SK-N-SH (cell line): ENCODE measurements at regions not wholly inside any gene's neighbourhood (a gene's known extent, or its start where the extent isn't known, plus 50 kb on each side); places are given as distances from the start of the nearest gene placed in this dataset.

Experiments
- CTCF ChIA-PET: fragments of 300-600, 350-600 bp; formaldehyde crosslinking; extraction: SDS; loops from one replicate; lab custom pipeline; 2021; lab: Yijun Ruan, JAX
- POLR2A ChIA-PET: fragments of 350-600 bp; sonication (Branson Sonifier 250); formaldehyde crosslinking; extraction: SDS; loops from one replicate; lab custom pipeline; 2020; ENCODE audit warnings: antibody characterized with exemption, inconsistent platforms; lab: Yijun Ruan, JAX
- DNase-seq: peaks from one replicate; pipeline ENCODE4 v3.0.0; 2012
- H2AFZ ChIP-seq: fragments of 200-600 bp; sonication (generic); 2 replicates; pipeline ENCODE4 v1.8.1; 2016; ENCODE audit warnings: antibody characterized with exemption, mild to moderate bottlenecking, low read depth
- H3F3A ChIP-seq: fragments of 200-600 bp; sonication (generic); replicated peaks from 2 replicates; pipeline ENCODE3; 2016; ENCODE audit warnings: antibody characterized with exemption, mild to moderate bottlenecking; ENCODE audit not compliant: insufficient read depth
- H3K27ac ChIP-seq, 2 experiments: fragments of 200-500 bp in 1 of 2; fragments of 200-600 bp in 1 of 2; sonication (Bioruptor generic) in 1 of 2; sonication (generic), shearing (Covaris generic) in 1 of 2; 2 replicates each; pipeline versions ENCODE4 v1.5.1 to v1.6.1; 2014 to 2016; ENCODE audit warnings: low read depth in 2 of 2, inconsistent platforms in 1 of 2, low read length in 1 of 2, mild to moderate bottlenecking in 1 of 2, mixed read lengths in 1 of 2
- H3K27me3 ChIP-seq: fragments of 200-600 bp; sonication (generic), shearing (Covaris generic); 2 replicates; pipeline ENCODE4 v1.6.1; 2016; ENCODE audit warnings: mixed run types; ENCODE audit not compliant: insufficient read depth
- H3K36me3 ChIP-seq, 2 experiments: fragments of 200-500 bp in 1 of 2; fragments of 200-600 bp in 1 of 2; sonication (Bioruptor generic) in 1 of 2; sonication (generic) in 1 of 2; replicated peaks in 1 of 2; 2 replicates each; pipeline versions ENCODE3 to v1.5.1; 2014 to 2016; ENCODE audit warnings: low read length in 1 of 2, mild to moderate bottlenecking in 1 of 2; ENCODE audit not compliant: insufficient read depth in 2 of 2, control insufficient read depth in 1 of 2
- H3K4me1 ChIP-seq, 2 experiments: fragments of 200-500 bp in 1 of 2; fragments of 200-600 bp in 1 of 2; sonication (Bioruptor generic) in 1 of 2; sonication (generic), shearing (Covaris generic) in 1 of 2; 2 replicates each; pipeline versions ENCODE4 v1.5.1 to v1.6.1; 2014 to 2016; ENCODE audit warnings: low read depth in 1 of 2, low read length in 1 of 2, mixed run types in 1 of 2; ENCODE audit not compliant: insufficient read depth in 2 of 2, control insufficient read depth in 1 of 2
- H3K4me2 ChIP-seq: fragments of 200-600 bp; sonication (generic), shearing (Covaris generic); 2 replicates; pipeline ENCODE4 v1.6.1; 2017; ENCODE audit warnings: mixed run types
- H3K4me3 ChIP-seq, 2 experiments: fragments of 200-500 bp in 1 of 2; fragments of 200-600 bp in 1 of 2; sonication (Bioruptor generic) in 1 of 2; sonication (generic), shearing (Covaris generic) in 1 of 2; 2 replicates each; pipeline versions ENCODE4 v1.5.1 to v1.8.1; 2014 to 2016; ENCODE audit warnings: low read depth in 2 of 2, inconsistent platforms in 1 of 2, low read length in 1 of 2, mild to moderate bottlenecking in 1 of 2, mixed read lengths in 1 of 2, moderate library complexity in 1 of 2
- H3K79me2 ChIP-seq: fragments of 200-600 bp; sonication (generic); 2 replicates; pipeline ENCODE4 v1.8.1; 2017; ENCODE audit warnings: mild to moderate bottlenecking; ENCODE audit not compliant: insufficient read depth
- H3K9ac ChIP-seq: fragments of 200-600 bp; sonication (generic); 2 replicates; pipeline ENCODE4 v1.6.1; 2017; ENCODE audit warnings: mixed run types
- H3K9me2 ChIP-seq: fragments of 200-600 bp; sonication (generic); 2 replicates; pipeline ENCODE4 v1.6.1; 2017; ENCODE audit warnings: mixed run types
- H3K9me3 ChIP-seq: fragments of 200-600 bp; sonication (generic); 2 replicates; pipeline ENCODE4 v1.6.1; 2017; ENCODE audit warnings: mixed run types, mild to moderate bottlenecking, moderate library complexity
- H4K20me1 ChIP-seq: fragments of 200-600 bp; sonication (generic); 2 replicates; pipeline ENCODE4 v1.6.1; 2017; ENCODE audit warnings: mild to moderate bottlenecking, mixed run types; ENCODE audit not compliant: insufficient read depth
- CHD2 ChIP-seq: fragments of 150-350 bp; IDR thresholded peaks from 2 replicates; pipeline ENCODE4 v1.6.1; 2018; ENCODE audit warnings: low read length; ENCODE audit not compliant: partially characterized antibody
- FOXJ3 ChIP-seq: sonication (generic); formaldehyde crosslinking; IDR thresholded peaks from 2 replicates; pipeline ENCODE4 v1.5.1; 2020; ENCODE audit warnings: mild to moderate bottlenecking, missing genetic modification reagents
- MXI1 ChIP-seq: IDR thresholded peaks from 2 replicates; pipeline ENCODE4 v1.6.1; 2012; ENCODE audit warnings: mild to moderate bottlenecking, low read depth, low read length, improper control_type of control experiment
- NFIC ChIP-seq: IDR thresholded peaks from 2 replicates; pipeline ENCODE4 v1.4.0; 2012; ENCODE audit warnings: borderline replicate concordance
- RAD21 ChIP-seq: IDR thresholded peaks from 2 replicates; pipeline ENCODE4 v1.6.1; 2012; ENCODE audit warnings: mild to moderate bottlenecking, low read length
- RFX5 ChIP-seq: IDR thresholded peaks from 2 replicates; pipeline ENCODE4 v1.6.1; 2012; ENCODE audit warnings: mild to moderate bottlenecking, improper control_type of control experiment, low read length
- RXRA ChIP-seq: IDR thresholded peaks from 2 replicates; pipeline ENCODE4 v1.4.0; 2012; ENCODE audit warnings: low read depth, mild to moderate bottlenecking, borderline replicate concordance
- SMC3 ChIP-seq: IDR thresholded peaks from 2 replicates; pipeline ENCODE4 v1.6.1; 2012; ENCODE audit warnings: low read depth, low read length, improper control_type of control experiment
- WGBS: methylation state at CpG from one replicate; pipeline ENCODE4 v1.1.6; 2017; ENCODE audit warnings: low lambda C conversion rate; 5-methylcytosine and 5-hydroxymethylcytosine counted together
- TF ChIP-seq, protein P1 (sequence below): IDR thresholded peaks from 2 replicates; pipeline ENCODE4 v1.4.0; 2012; ENCODE audit warnings: low read depth, borderline replicate concordance
- TF ChIP-seq, protein P2 (sequence below): fragments of 150-350 bp; IDR thresholded peaks from 2 replicates; pipeline ENCODE4 v1.6.1; 2016; ENCODE audit warnings: mild to moderate bottlenecking, low read depth, low read length
- TF ChIP-seq, protein P3 (sequence below): IDR thresholded peaks from 2 replicates; pipeline ENCODE4; 2012
- TF ChIP-seq, protein P4 (sequence below): fragments of 150-350 bp; IDR thresholded peaks from 2 replicates; pipeline ENCODE4 v1.6.1; 2017; ENCODE audit warnings: antibody characterized with exemption, low read length, low read depth, borderline replicate concordance
- TF ChIP-seq, protein P5 (sequence below): IDR thresholded peaks from 2 replicates; pipeline ENCODE4 v1.4.0; 2012; ENCODE audit warnings: low read depth
- TF ChIP-seq, protein P6 (sequence below): IDR thresholded peaks from 2 replicates; pipeline ENCODE4 v1.6.1; 2012; ENCODE audit warnings: mild to moderate bottlenecking, low read depth, low read length, moderate library complexity
- TF ChIP-seq, protein P7 (sequence below): fragments of 200-600 bp; sonication (generic); IDR thresholded peaks from 2 replicates; pipeline ENCODE4 v1.6.1; 2017; ENCODE audit warnings: antibody characterized with exemption, mild to moderate bottlenecking, moderate library complexity

DNA sequence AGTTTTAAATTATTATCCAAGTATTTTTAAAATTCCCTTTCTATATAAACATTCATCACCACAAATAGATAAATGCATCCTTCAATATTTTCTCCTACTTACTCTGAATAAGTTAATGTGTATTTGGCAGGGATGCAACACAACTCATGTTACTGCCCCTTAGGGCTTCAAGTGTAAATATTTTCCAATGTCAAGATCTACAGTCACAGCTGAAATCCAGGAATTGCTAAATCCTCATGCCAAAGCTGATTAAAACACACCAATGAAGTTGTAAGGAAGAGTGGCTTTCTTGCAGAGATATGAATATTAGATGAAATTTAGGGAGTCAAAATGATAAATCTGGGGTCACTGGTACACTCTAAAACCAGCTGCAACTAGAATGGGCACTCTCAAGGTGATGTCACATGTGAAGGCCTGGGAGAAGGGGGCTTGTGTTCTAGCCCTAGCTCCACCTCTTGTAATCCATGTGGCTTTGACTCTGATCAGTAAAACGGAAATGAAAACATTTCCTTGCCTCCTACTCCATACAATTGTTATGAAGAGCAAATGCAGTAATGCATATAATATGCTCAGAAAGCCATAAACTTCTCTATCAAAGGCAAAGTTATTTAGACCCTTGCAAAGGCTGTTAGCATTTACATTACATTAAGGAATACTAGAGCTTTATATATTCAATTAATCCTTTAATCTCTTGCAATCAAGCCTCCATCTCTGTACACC is 228.1 kb upstream of the NFE2L3 start:
- no peaks in the 10 kb centered on the region for H3K36me3 ChIP-seq
- no peak for DNase-seq
- no peak overlapping the region for H2AFZ ChIP-seq
- H3K4me1 ChIP-seq, result no peaks in the 10 kb centered on the region; a peak in 1 of 4 replicates
- no peaks in the 10 kb centered on the region for H3K79me2 ChIP-seq
- no peaks in the 10 kb centered on the region for H3K27me3 ChIP-seq
- CTCF ChIA-PET, result interaction anchor here (0.7 to 1.1 kb wide), 3 partner anchors 11 to 441 kb away, joined by 3 read pairs; no protein-coding TSS in a partner anchor
- no peak overlapping the region for H3K9ac ChIP-seq
- no peak for TF ChIP-seq MXI1
- TF ChIP-seq, protein P1, sequence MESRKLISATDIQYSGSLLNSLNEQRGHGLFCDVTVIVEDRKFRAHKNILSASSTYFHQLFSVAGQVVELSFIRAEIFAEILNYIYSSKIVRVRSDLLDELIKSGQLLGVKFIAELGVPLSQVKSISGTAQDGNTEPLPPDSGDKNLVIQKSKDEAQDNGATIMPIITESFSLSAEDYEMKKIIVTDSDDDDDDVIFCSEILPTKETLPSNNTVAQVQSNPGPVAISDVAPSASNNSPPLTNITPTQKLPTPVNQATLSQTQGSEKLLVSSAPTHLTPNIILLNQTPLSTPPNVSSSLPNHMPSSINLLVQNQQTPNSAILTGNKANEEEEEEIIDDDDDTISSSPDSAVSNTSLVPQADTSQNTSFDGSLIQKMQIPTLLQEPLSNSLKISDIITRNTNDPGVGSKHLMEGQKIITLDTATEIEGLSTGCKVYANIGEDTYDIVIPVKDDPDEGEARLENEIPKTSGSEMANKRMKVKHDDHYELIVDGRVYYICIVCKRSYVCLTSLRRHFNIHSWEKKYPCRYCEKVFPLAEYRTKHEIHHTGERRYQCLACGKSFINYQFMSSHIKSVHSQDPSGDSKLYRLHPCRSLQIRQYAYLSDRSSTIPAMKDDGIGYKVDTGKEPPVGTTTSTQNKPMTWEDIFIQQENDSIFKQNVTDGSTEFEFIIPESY, result no peak
- no peak for TF ChIP-seq RFX5
- TF ChIP-seq SMC3, result no peak
- no peak for TF ChIP-seq FOXJ3 (CRISPR knock-in tag)
- TF ChIP-seq CHD2, result no peak
- no peak for TF ChIP-seq NFIC
- no peak for TF ChIP-seq RAD21
- TF ChIP-seq, protein P2, sequence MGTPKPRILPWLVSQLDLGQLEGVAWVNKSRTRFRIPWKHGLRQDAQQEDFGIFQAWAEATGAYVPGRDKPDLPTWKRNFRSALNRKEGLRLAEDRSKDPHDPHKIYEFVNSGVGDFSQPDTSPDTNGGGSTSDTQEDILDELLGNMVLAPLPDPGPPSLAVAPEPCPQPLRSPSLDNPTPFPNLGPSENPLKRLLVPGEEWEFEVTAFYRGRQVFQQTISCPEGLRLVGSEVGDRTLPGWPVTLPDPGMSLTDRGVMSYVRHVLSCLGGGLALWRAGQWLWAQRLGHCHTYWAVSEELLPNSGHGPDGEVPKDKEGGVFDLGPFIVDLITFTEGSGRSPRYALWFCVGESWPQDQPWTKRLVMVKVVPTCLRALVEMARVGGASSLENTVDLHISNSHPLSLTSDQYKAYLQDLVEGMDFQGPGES, result no peak
- TF ChIP-seq, protein P3, sequence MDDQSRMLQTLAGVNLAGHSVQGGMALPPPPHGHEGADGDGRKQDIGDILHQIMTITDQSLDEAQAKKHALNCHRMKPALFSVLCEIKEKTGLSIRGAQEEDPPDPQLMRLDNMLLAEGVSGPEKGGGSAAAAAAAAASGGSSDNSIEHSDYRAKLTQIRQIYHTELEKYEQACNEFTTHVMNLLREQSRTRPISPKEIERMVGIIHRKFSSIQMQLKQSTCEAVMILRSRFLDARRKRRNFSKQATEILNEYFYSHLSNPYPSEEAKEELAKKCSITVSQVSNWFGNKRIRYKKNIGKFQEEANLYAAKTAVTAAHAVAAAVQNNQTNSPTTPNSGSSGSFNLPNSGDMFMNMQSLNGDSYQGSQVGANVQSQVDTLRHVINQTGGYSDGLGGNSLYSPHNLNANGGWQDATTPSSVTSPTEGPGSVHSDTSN, result no peak
- TF ChIP-seq, all 33 proteins: peak for 0
- no peaks in the 10 kb centered on the region for H3K9me2 ChIP-seq
- H3K9me3 ChIP-seq, result no peaks in the 10 kb centered on the region
- H4K20me1 ChIP-seq, result no peaks in the 10 kb centered on the region
- no peak overlapping the region for H3K4me3 ChIP-seq
- no peaks in the 10 kb centered on the region for H3F3A ChIP-seq
- WGBS, result 0% methylated on average over 1 of the region's 1 CpG
- H3K27ac ChIP-seq, result no peak overlapping the region
- POLR2A ChIA-PET, result no interaction called here
- H3K4me2 ChIP-seq, result no peak overlapping the region

DNA sequence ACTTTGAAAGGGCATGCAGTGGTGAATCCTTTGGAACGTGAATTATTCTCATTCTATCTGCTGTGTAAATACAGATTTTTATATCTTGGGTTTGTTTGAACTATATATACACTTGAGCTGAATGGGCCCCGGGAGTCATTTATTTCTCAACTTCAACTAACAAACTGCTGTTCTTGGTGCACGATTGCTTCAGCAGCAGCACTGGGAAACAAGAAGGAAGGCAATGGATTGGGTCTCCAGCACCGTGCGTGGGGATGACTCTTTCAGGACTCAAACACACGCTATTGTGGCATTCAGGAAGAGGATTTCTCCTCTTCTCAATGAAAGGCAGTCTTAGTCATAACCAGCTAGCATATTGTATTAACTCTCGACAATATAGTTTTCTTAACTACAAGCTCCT is 226.0 kb upstream of the NFE2L3 start:
- WGBS, result 33% methylated on average over 7 of the region's 7 CpGs
- H3K36me3 ChIP-seq, result no peaks in the 10 kb centered on the region
- no peak for TF ChIP-seq RFX5
- no peak for TF ChIP-seq RXRA
- TF ChIP-seq, protein P4, sequence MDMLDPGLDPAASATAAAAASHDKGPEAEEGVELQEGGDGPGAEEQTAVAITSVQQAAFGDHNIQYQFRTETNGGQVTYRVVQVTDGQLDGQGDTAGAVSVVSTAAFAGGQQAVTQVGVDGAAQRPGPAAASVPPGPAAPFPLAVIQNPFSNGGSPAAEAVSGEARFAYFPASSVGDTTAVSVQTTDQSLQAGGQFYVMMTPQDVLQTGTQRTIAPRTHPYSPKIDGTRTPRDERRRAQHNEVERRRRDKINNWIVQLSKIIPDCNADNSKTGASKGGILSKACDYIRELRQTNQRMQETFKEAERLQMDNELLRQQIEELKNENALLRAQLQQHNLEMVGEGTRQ, result no peak
- TF ChIP-seq, protein P5, sequence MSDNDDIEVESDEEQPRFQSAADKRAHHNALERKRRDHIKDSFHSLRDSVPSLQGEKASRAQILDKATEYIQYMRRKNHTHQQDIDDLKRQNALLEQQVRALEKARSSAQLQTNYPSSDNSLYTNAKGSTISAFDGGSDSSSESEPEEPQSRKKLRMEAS, result no peak
- TF ChIP-seq, protein P6, sequence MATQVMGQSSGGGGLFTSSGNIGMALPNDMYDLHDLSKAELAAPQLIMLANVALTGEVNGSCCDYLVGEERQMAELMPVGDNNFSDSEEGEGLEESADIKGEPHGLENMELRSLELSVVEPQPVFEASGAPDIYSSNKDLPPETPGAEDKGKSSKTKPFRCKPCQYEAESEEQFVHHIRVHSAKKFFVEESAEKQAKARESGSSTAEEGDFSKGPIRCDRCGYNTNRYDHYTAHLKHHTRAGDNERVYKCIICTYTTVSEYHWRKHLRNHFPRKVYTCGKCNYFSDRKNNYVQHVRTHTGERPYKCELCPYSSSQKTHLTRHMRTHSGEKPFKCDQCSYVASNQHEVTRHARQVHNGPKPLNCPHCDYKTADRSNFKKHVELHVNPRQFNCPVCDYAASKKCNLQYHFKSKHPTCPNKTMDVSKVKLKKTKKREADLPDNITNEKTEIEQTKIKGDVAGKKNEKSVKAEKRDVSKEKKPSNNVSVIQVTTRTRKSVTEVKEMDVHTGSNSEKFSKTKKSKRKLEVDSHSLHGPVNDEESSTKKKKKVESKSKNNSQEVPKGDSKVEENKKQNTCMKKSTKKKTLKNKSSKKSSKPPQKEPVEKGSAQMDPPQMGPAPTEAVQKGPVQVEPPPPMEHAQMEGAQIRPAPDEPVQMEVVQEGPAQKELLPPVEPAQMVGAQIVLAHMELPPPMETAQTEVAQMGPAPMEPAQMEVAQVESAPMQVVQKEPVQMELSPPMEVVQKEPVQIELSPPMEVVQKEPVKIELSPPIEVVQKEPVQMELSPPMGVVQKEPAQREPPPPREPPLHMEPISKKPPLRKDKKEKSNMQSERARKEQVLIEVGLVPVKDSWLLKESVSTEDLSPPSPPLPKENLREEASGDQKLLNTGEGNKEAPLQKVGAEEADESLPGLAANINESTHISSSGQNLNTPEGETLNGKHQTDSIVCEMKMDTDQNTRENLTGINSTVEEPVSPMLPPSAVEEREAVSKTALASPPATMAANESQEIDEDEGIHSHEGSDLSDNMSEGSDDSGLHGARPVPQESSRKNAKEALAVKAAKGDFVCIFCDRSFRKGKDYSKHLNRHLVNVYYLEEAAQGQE, result no peak
- TF ChIP-seq, protein P7, sequence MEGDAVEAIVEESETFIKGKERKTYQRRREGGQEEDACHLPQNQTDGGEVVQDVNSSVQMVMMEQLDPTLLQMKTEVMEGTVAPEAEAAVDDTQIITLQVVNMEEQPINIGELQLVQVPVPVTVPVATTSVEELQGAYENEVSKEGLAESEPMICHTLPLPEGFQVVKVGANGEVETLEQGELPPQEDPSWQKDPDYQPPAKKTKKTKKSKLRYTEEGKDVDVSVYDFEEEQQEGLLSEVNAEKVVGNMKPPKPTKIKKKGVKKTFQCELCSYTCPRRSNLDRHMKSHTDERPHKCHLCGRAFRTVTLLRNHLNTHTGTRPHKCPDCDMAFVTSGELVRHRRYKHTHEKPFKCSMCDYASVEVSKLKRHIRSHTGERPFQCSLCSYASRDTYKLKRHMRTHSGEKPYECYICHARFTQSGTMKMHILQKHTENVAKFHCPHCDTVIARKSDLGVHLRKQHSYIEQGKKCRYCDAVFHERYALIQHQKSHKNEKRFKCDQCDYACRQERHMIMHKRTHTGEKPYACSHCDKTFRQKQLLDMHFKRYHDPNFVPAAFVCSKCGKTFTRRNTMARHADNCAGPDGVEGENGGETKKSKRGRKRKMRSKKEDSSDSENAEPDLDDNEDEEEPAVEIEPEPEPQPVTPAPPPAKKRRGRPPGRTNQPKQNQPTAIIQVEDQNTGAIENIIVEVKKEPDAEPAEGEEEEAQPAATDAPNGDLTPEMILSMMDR, result no peak

More for the DNA sequence above, 226.0 kb upstream of the NFE2L3 start:
- no peak overlapping the region for H3K9ac ChIP-seq
- no peak overlapping the region for H3K4me3 ChIP-seq
- H3K27ac ChIP-seq, result no peak overlapping the region
- no peaks in the 10 kb centered on the region; a peak in 1 of 4 replicates for H3K4me1 ChIP-seq
- no peaks in the 10 kb centered on the region for H4K20me1 ChIP-seq
- CTCF ChIA-PET, result no interaction called here
- no peaks in the 10 kb centered on the region for H3K9me2 ChIP-seq
- no peak for DNase-seq
- H3K4me2 ChIP-seq, result no peak overlapping the region
- no peaks in the 10 kb centered on the region for H3K9me3 ChIP-seq
- POLR2A ChIA-PET, result no interaction called here
- H3F3A ChIP-seq, result no peaks in the 10 kb centered on the region
- no peaks in the 10 kb centered on the region for H3K79me2 ChIP-seq
- no peaks in the 10 kb centered on the region for H3K27me3 ChIP-seq
- no peak overlapping the region for H2AFZ ChIP-seq
